UCSD-AML1 (cell line): ENCODE measurements at regions not wholly inside any gene's neighbourhood (a gene's known extent, or its start where the extent isn't known, plus 50 kb on each side); places are given as distances from the start of the nearest gene placed in this dataset.
"Not testable (repeated sequence)": the region's sequence is repeated elsewhere in the genome, so short reads cannot be mapped to it uniquely, and the experiment has no call there.

Experiments used
- DNase-seq: peaks from one replicate; lab custom pipeline; 2025; ENCODE audit not compliant: unreplicated experiment; lab: John Stamatoyannopoulos, UW

GRCh38 chrX:94814216-94814615 is 1140.2 kb downstream of the FAM133A start:
- no peak for DNase-seq

- no peak for DNase-seq
Measured at GRCh38 chrX:94830717-94831116, 1156.7 kb downstream of the FAM133A start.

- no peak for DNase-seq
Measured at GRCh38 chrX:94831364-94831763, 1157.4 kb downstream of the FAM133A start.

- no peak for DNase-seq
Measured at GRCh38 chrX:94834226-94834625, 1160.2 kb downstream of the FAM133A start.

- DNase-seq, result no peak
Measured at GRCh38 chrX:94850811-94851210, 1176.8 kb downstream of the FAM133A start.

- DNase-seq, result no peak
Measured at GRCh38 chrX:94854251-94854650, 1180.2 kb downstream of the FAM133A start.

GRCh38 chrX:94862470-94862869 is 1188.5 kb downstream of the FAM133A start:
- not testable (repeated sequence) for DNase-seq

GRCh38 chrX:94871640-94872039 is 1197.6 kb downstream of the FAM133A start:
- no peak for DNase-seq

GRCh38 chrX:94901849-94902248 is 1227.8 kb downstream of the FAM133A start:
- DNase-seq, result no peak

GRCh38 chrX:94908171-94908570 is 1234.2 kb downstream of the FAM133A start:
- DNase-seq, result no peak

GRCh38 chrX:94908648-94909047 is 1234.6 kb downstream of the FAM133A start:
- no peak for DNase-seq

GRCh38 chrX:94914235-94914634 is 1240.2 kb downstream of the FAM133A start:
- no peak for DNase-seq

- no peak for DNase-seq
Measured at GRCh38 chrX:94932278-94932965, 1258.4 kb downstream of the FAM133A start.

GRCh38 chrX:94936722-94937121 is 1262.7 kb downstream of the FAM133A start:
- DNase-seq, result no peak

GRCh38 chrX:94937491-94937890 is 1263.5 kb downstream of the FAM133A start:
- DNase-seq, result no peak

GRCh38 chrX:94942603-94943002 is 1268.6 kb downstream of the FAM133A start:
- DNase-seq, result no peak

- not testable (repeated sequence) for DNase-seq
Measured at GRCh38 chrX:94946137-94946536, 1272.1 kb downstream of the FAM133A start.

GRCh38 chrX:94961730-94962129 is 1287.7 kb downstream of the FAM133A start:
- DNase-seq, result no peak

- no peak for DNase-seq
Measured at GRCh38 chrX:94977562-94977961, 1303.6 kb downstream of the FAM133A start.

- no peak for DNase-seq
Measured at GRCh38 chrX:94977986-94978385, 1304.0 kb downstream of the FAM133A start.
